HepG2 (cell line): ENCODE measurements at regions not wholly inside any gene's neighbourhood (a gene's known extent, or its start where the extent isn't known, plus 50 kb on each side); places are given as distances from the start of the nearest gene placed in this dataset.

Source experiments
- ATAC-seq: fragments of 200-7000 bp; cut with Tn5 transposase; 3 replicates; pipeline ENCODE4 v1.9.1; 2020; ENCODE audit warnings: mild to moderate bottlenecking, moderate library complexity
- BruUV-seq: library from RNA; stranded (reverse); fragments of 400-500 nt; replicated peaks from 2 replicates; lab custom pipeline; 2021; lab: Mats Ljungman, UMichigan
- CTCF ChIA-PET: fragments of 300-600 bp; formaldehyde crosslinking; extraction: SDS; loops from one replicate; lab custom pipeline; 2021; ENCODE audit warnings: low total read pairs, inconsistent platforms, low intra/inter-chr PET ratio; lab: Yijun Ruan, JAX
- POLR2A ChIA-PET: fragments of 350-600 bp; sonication (Branson Sonifier 250); formaldehyde crosslinking; loops from one replicate; lab custom pipeline; 2020; ENCODE audit warnings: antibody characterized with exemption, inconsistent platforms; lab: Yijun Ruan, JAX
- DNase-seq: peaks from one replicate; pipeline ENCODE4 v3.0.0-alpha.2; 2015; ENCODE audit warnings: low spot score
- FAIRE-seq: peaks from 3 replicates; lab custom pipeline; 2011; peaks lifted over from hg19 to GRCh38; lab: Jason Lieb, UNC
- H2AFZ ChIP-seq: one replicate; pipeline ENCODE4 v1.6.1; 2011; ENCODE audit warnings: low read length, inconsistent platforms
- H3K27ac ChIP-seq: fragments of 300-600 bp; 3 replicates; pipeline ENCODE4 v1.8.0; 2011; ENCODE audit warnings: mixed run types, mild to moderate bottlenecking, mixed read lengths, low read length, inconsistent platforms; ENCODE audit not compliant: insufficient read depth; ENCODE audit errors: extremely low read length
- H3K27me3 ChIP-seq, 2 experiments: fragments of 200-600 bp in 1 of 2; 2 replicates in 1 of 2; 3 replicates in 1 of 2; pipeline versions ENCODE4 v1.6.0 to v1.8.0; 2011; ENCODE audit warnings: low read length in 2 of 2, mild to moderate bottlenecking in 2 of 2, moderate library complexity in 2 of 2, inconsistent platforms in 1 of 2; ENCODE audit not compliant: insufficient read depth in 2 of 2, control insufficient read depth in 1 of 2
- H3K36me3 ChIP-seq, 2 experiments: fragments of 200-600 bp in 1 of 2; replicated peaks in 1 of 2; 2 replicates in 1 of 2; 3 replicates in 1 of 2; pipeline versions ENCODE4 v1.5.1 to v1.8.0; 2011; ENCODE audit warnings: low read length in 2 of 2, inconsistent platforms in 1 of 2; ENCODE audit not compliant: insufficient read depth in 2 of 2, control insufficient read depth in 1 of 2
- H3K4me1 ChIP-seq: 2 replicates; pipeline ENCODE4 v1.5.1; 2012; ENCODE audit warnings: low read length, inconsistent platforms; ENCODE audit not compliant: insufficient read depth
- H3K4me2 ChIP-seq: 2 replicates; pipeline ENCODE4 v1.6.0; 2011; ENCODE audit warnings: low read depth, low read length, inconsistent platforms
- H3K4me3 ChIP-seq, 3 experiments: fragments of 200-600 bp in 1 of 3; sonication (generic), shearing (Covaris generic) in 1 of 3; replicated peaks in 1 of 3; 2 replicates each; pipeline ENCODE4 v1.5.1; 2011 to 2016; ENCODE audit warnings: low read length in 3 of 3, inconsistent platforms in 2 of 3, low read depth in 2 of 3, mild to moderate bottlenecking in 2 of 3, control low read depth in 1 of 3, mixed read lengths in 1 of 3; ENCODE audit not compliant: insufficient read depth in 1 of 3
- H3K79me2 ChIP-seq: one replicate; pipeline ENCODE4 v1.6.1; 2011; ENCODE audit warnings: low read length, inconsistent platforms; ENCODE audit not compliant: insufficient read depth
- H3K9ac ChIP-seq: 2 replicates; pipeline ENCODE4 v1.6.0; 2011; ENCODE audit warnings: mild to moderate bottlenecking, low read depth, low read length, inconsistent platforms; ENCODE audit not compliant: insufficient read depth
- H3K9me3 ChIP-seq: 2 replicates; pipeline ENCODE4 v1.5.1; 2012; ENCODE audit warnings: mild to moderate bottlenecking, low read length
- H4K20me1 ChIP-seq: 2 replicates; pipeline ENCODE4 v1.6.0; 2011; ENCODE audit warnings: inconsistent platforms, mild to moderate bottlenecking, low read length, moderate library complexity; ENCODE audit not compliant: insufficient read depth
- ATF7-NPFF ChIP-seq: sonication (generic); formaldehyde crosslinking; IDR thresholded peaks from 2 replicates; pipeline ENCODE4 v1.8.1; 2023; ENCODE audit warnings: mild to moderate bottlenecking, low read depth, missing genetic modification reagents, moderate library complexity
- CBX1 ChIP-seq: IDR thresholded peaks from one replicate; pipeline ENCODE4 v1.6.1; 2016; ENCODE audit warnings: antibody characterized with exemption, low read depth
- CENPX ChIP-seq: sonication (generic); formaldehyde crosslinking; IDR thresholded peaks from 2 replicates; pipeline ENCODE4 v1.9.0; 2021; ENCODE audit warnings: mild to moderate bottlenecking, missing genetic modification reagents, moderate library complexity
- MZF1 ChIP-seq: sonication (generic); formaldehyde crosslinking; IDR thresholded peaks from 2 replicates; pipeline ENCODE4 v1.8.1; 2023; ENCODE audit warnings: mild to moderate bottlenecking, missing genetic modification reagents, borderline replicate concordance
- NAIF1 ChIP-seq: sonication (generic); formaldehyde crosslinking; IDR thresholded peaks from 2 replicates; pipeline ENCODE4 v1.5.0; 2020; ENCODE audit warnings: mild to moderate bottlenecking, missing genetic modification reagents, borderline replicate concordance
- NR2C2 ChIP-seq: sonication (generic); formaldehyde crosslinking; IDR thresholded peaks from 2 replicates; pipeline ENCODE4 v1.4.0; 2020; ENCODE audit warnings: missing genetic modification reagents, mild to moderate bottlenecking, moderate library complexity, borderline replicate concordance
- PPARG ChIP-seq: conservative IDR thresholded peaks from 2 replicates; pipeline ENCODE4 v1.6.1; 2016; ENCODE audit warnings: missing biosample characterization, missing genetic modification reagents
- TCF7L2 ChIP-seq: IDR thresholded peaks from 2 replicates; pipeline ENCODE4 v1.6.1; 2011; ENCODE audit warnings: mild to moderate bottlenecking, low read depth, low read length, moderate library complexity
- TRIM24 ChIP-seq: sonication (generic); formaldehyde crosslinking; IDR thresholded peaks from 2 replicates; pipeline ENCODE4 v1.8.0; 2022; ENCODE audit warnings: mild to moderate bottlenecking, missing genetic modification reagents
- ZFP37 ChIP-seq: sonication (generic); formaldehyde crosslinking; IDR thresholded peaks from 2 replicates; pipeline ENCODE4 v1.4.0; 2020; ENCODE audit warnings: missing genetic modification reagents, borderline replicate concordance
- ZFYVE20 ChIP-seq: sonication (generic); formaldehyde crosslinking; IDR thresholded peaks from 2 replicates; pipeline ENCODE4 v1.8.0; 2023; ENCODE audit warnings: low read depth, mild to moderate bottlenecking, moderate library complexity, missing genetic modification reagents, borderline replicate concordance
- ZKSCAN1 ChIP-seq: fragments of 150-350 bp; IDR thresholded peaks from 2 replicates; pipeline ENCODE4 v1.6.1; 2014; ENCODE audit warnings: low read length
- ZNF737 ChIP-seq: sonication (generic); formaldehyde crosslinking; IDR thresholded peaks from 2 replicates; pipeline ENCODE4 v1.5.0; 2020; ENCODE audit warnings: missing genetic modification reagents, mild to moderate bottlenecking, borderline replicate concordance
- WGBS: methylation state at CpG from one replicate; pipeline ENCODE4 v1.1.6; 2017; ENCODE audit warnings: low lambda C conversion rate; 5-methylcytosine and 5-hydroxymethylcytosine counted together
- in situ Hi-C: cut with HindIII; loops from 2 replicates; pipeline ENCODE4 v1.10.0; 2017; ENCODE audit warnings: low pct_unique_long_range_greater_than_20kb; ENCODE audit not compliant: extremely low pct_ligation_motif_present
- intact Hi-C: fragments of 100-400 bp; cut with micrococcal nuclease; formaldehyde crosslinking; loops from one replicate; pipeline ENCODE4 v1.10.0; 2022; ENCODE audit not compliant: unreplicated experiment
- TF ChIP-seq, protein P1 (sequence below): sonication (generic); formaldehyde crosslinking; IDR thresholded peaks from 2 replicates; pipeline ENCODE4 v1.5.1; 2020; ENCODE audit warnings: mild to moderate bottlenecking, missing genetic modification reagents
- TF ChIP-seq, protein P2 (sequence below): sonication (generic); formaldehyde crosslinking; IDR thresholded peaks from 2 replicates; pipeline ENCODE4 v1.9.0; 2022; ENCODE audit warnings: missing genetic modification reagents, mild to moderate bottlenecking, borderline replicate concordance
- TF ChIP-seq, protein P3 (sequence below): sonication (generic); formaldehyde crosslinking; IDR thresholded peaks from 2 replicates; pipeline ENCODE4 v1.4.0; 2020; ENCODE audit warnings: mild to moderate bottlenecking, missing genetic modification reagents

DNA sequence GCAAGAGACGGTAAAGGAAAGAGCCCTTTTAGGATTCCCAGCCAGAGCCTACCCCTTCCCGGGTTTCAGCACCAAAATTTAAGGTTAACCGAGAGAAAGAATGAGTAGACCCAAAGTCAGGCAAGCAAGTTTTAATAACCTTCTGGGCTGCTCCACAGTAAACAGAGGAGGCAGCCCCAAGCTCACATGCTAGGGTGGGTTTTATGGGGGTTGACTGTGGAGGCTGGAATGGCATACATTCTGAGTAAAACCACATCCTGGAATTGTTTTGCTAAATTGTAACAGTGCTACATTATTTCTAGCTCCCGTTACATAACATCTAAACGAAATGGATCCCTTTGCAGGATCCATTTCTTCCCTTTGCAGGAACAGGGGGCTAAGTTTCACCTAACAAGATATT, 102.2 kb upstream of the USP9Y start:
- no peaks in the 10 kb centered on the region for H3K9me3 ChIP-seq
- ATAC-seq (no peak), DNase-seq (no peak), FAIRE-seq (no peak)
- no peaks in the 10 kb centered on the region for H3K79me2 ChIP-seq
- H3K4me2 ChIP-seq: no peak overlapping the region
- H3K9ac ChIP-seq: no peak overlapping the region
- in situ Hi-C loops: no loop called here
- ChIA-PET CTCF (no interaction called here), POLR2A (no interaction called here)
- no peaks in the 10 kb centered on the region for H3K27me3 ChIP-seq
- H2AFZ ChIP-seq: no peak overlapping the region
- no TSS peak for BruUV-seq
- WGBS: 44% methylated on average over 4 of the region's 5 CpGs
- H3K36me3 ChIP-seq: no peaks in the 10 kb centered on the region
- no peaks in the 10 kb centered on the region for H4K20me1 ChIP-seq
- intact Hi-C loops: no loop called here
- H3K4me1 ChIP-seq: no peaks in the 10 kb centered on the region
- TF ChIP-seq ZKSCAN1 (no peak), ZFP37 (no peak), MZF1 (CRISPR knock-in tag) (no peak), CENPX (CRISPR knock-in tag) (no peak), NAIF1 (CRISPR knock-in tag) (no peak), TCF7L2 (no peak), NR2C2 (CRISPR knock-in tag) (no peak), ZFYVE20 (CRISPR knock-in tag) (no peak), CBX1 (no peak), PPARG (CRISPR knock-in tag) (no peak), ZNF737 (no peak), TRIM24 (CRISPR knock-in tag) (no peak), ATF7-NPFF (CRISPR knock-in tag) (no peak)
- TF ChIP-seq, protein P1, sequence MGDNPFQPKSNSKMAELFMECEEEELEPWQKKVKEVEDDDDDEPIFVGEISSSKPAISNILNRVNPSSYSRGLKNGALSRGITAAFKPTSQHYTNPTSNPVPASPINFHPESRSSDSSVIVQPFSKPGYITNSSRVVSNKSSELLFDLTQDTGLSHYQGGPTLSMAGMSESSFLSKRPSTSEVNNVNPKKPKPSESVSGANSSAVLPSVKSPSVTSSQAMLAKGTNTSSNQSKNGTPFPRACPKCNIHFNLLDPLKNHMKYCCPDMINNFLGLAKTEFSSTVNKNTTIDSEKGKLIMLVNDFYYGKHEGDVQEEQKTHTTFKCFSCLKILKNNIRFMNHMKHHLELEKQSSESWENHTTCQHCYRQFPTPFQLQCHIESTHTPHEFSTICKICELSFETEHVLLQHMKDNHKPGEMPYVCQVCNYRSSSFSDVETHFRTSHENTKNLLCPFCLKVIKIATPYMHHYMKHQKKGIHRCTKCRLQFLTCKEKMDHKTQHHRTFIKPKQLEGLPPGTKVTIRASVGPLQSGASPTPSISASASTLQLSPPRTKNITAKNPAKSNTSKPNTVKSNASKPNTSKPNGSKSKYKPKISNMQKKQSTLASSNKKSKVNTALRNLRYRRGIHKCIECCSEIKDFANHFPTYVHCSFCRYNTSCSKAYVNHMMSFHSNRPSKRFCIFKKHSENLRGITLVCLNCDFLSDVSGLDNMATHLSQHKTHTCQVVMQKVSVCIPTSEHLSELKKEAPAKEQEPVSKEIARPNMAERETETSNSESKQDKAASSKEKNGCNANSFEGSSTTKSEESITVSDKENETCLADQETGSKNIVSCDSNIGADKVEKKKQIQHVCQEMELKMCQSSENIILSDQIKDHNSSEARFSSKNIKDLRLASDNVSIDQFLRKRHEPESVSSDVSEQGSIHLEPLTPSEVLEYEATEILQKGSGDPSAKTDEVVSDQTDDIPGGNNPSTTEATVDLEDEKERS (CRISPR knock-in tag): no peak
- TF ChIP-seq, protein P2, sequence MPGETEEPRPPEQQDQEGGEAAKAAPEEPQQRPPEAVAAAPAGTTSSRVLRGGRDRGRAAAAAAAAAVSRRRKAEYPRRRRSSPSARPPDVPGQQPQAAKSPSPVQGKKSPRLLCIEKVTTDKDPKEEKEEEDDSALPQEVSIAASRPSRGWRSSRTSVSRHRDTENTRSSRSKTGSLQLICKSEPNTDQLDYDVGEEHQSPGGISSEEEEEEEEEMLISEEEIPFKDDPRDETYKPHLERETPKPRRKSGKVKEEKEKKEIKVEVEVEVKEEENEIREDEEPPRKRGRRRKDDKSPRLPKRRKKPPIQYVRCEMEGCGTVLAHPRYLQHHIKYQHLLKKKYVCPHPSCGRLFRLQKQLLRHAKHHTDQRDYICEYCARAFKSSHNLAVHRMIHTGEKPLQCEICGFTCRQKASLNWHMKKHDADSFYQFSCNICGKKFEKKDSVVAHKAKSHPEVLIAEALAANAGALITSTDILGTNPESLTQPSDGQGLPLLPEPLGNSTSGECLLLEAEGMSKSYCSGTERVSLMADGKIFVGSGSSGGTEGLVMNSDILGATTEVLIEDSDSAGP: no peak
- TF ChIP-seq, protein P3, sequence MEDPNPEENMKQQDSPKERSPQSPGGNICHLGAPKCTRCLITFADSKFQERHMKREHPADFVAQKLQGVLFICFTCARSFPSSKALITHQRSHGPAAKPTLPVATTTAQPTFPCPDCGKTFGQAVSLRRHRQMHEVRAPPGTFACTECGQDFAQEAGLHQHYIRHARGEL (CRISPR knock-in tag): no peak
- H3K27ac ChIP-seq: no peak overlapping the region
- H3K4me3 ChIP-seq: no peak overlapping the region
